ENCODE measurements at regions not wholly inside any gene's neighbourhood (a gene's known extent, or its start where the extent isn't known, plus 50 kb on each side); places are given as distances from the start of the nearest gene placed in this dataset.

DNA sequence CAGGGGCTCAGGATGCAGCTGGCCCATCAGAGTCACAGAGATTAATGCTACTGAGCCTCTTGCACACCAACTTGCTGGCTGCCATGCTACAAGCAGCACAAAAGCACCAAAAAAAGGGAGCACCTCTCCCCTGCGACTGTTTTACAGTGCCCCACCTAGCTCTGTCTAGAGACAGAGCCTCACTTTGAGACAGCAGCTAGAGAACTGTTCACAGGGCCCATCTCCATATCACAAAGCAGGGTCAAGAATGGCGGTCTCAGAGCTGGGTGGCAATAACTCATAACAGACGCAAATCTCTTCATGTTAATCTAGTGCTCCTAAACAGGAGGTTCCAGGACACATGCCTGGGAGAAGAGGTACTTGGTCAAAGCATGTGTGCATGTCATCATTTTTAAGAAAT is 953.0 kb downstream of the DCDC2C start:
- intact Hi-C loops (cut with DNase I; ENCODE audit: low total_unique reads): no loop called here
- no peak for DNase-seq (ENCODE audit: low spot score in 2 of 2)
- H3K4me3 ChIP-seq (ENCODE audit: low read depth, poor library complexity, severe bottlenecking): no peak overlapping the region
- WGBS, 2 donors: 82 to 90% methylated on average over 3 of the region's 3 CpGs
- TF ChIP-seq, protein P1, sequence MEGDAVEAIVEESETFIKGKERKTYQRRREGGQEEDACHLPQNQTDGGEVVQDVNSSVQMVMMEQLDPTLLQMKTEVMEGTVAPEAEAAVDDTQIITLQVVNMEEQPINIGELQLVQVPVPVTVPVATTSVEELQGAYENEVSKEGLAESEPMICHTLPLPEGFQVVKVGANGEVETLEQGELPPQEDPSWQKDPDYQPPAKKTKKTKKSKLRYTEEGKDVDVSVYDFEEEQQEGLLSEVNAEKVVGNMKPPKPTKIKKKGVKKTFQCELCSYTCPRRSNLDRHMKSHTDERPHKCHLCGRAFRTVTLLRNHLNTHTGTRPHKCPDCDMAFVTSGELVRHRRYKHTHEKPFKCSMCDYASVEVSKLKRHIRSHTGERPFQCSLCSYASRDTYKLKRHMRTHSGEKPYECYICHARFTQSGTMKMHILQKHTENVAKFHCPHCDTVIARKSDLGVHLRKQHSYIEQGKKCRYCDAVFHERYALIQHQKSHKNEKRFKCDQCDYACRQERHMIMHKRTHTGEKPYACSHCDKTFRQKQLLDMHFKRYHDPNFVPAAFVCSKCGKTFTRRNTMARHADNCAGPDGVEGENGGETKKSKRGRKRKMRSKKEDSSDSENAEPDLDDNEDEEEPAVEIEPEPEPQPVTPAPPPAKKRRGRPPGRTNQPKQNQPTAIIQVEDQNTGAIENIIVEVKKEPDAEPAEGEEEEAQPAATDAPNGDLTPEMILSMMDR (IDR thresholded peaks at IDR 0.05): no peak
- TF ChIP-seq POLR2A (IDR thresholded peaks at IDR 0.05): no peak

DNA sequence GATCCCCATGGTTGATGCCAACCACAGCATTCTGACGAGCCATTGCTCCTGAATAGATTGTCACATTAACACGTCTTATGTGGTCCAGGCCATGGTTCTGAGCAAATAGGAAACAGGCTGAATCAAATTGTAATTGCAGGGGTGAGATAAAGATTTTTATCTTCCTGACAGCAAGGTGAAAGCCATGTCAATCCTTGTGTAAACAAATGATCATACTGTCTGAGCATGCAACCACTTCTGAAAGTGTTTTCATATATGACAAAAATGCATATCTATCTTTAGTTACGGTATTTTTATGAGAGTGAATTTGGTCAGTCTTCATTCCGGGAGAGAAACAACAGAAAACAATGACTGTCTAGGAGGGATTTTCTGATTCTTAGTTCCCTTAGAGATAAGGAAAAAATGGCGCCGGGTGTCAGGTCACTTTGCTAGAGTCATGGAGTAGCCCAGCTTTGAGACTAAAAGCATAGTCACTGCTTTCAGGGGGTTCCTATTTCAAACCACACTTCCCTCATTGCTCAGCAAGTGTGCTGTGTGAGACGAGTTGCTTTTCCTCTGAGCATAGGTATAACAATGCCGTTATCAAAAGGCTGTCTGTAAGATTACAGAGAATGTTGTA is 958.9 kb downstream of the DCDC2C start:
- TF ChIP-seq POLR2A (IDR thresholded peaks at IDR 0.05): no peak
- TF ChIP-seq, protein P1 (IDR thresholded peaks at IDR 0.05): no peak
- no peak for DNase-seq (ENCODE audit: low spot score in 2 of 2)
- 64 to 69% methylated on average over 8 of the region's 8 CpGs for WGBS, 2 donors
- intact Hi-C loops (cut with DNase I; ENCODE audit: low total_unique reads): no loop called here
- H3K4me3 ChIP-seq (ENCODE audit: low read depth, poor library complexity, severe bottlenecking): no peak overlapping the region

DNA sequence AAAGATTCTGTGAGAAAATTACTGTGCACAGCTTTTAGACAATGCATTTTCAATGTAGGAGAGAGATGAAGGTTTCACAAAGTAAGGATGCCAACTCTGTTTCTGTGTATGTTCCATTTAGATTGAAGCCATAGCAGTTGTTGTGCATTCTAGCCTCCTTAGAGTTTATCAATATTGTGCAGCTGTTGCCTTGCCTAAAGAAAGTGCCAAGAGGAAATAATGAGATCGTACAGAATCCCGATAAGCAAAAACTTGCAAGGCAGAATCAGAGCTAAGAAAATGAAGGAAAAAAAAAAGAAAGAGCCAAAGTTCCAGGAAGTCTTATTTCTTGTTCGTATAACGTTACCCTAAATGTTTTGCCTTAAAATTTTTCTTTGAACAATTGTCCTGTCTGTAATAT is 965.0 kb downstream of the DCDC2C start:
- no peak overlapping the region for H3K4me3 ChIP-seq (ENCODE audit: low read depth, poor library complexity, severe bottlenecking)
- intact Hi-C loops (cut with DNase I; ENCODE audit: low total_unique reads): no loop called here
- no peak for DNase-seq (ENCODE audit: low spot score in 2 of 2)
- TF ChIP-seq POLR2A (IDR thresholded peaks at IDR 0.05): no peak
- TF ChIP-seq, protein P1 (IDR thresholded peaks at IDR 0.05): no peak
- 67 to 70% methylated on average over 4 of the region's 4 CpGs for WGBS, 2 donors

DNA sequence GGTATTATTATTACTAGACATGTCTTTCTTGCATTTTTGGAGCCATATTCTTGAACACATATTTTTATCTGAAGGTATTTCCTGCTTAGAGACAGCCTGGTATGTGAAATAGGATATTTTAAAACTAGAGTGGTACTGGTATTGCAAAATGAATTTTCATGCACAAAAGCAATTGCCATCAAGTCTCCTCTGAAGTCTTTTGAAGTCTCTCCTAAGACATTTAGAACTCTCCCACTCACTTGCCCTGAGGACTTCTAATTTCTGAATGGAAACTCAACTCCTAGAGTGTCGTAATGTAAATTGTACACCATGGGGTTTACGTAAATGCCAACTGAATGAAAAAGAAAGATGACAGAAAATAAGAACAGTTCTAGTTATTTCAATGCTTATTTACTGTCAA is 967.0 kb downstream of the DCDC2C start:
- TF ChIP-seq POLR2A (IDR thresholded peaks at IDR 0.05): no peak
- TF ChIP-seq, protein P1 (IDR thresholded peaks at IDR 0.05): no peak
- 56 to 64% methylated on average over 2 of the region's 2 CpGs for WGBS, 2 donors
- no peak for DNase-seq (ENCODE audit: low spot score in 2 of 2)
- H3K4me3 ChIP-seq (ENCODE audit: low read depth, poor library complexity, severe bottlenecking): no peak overlapping the region
- intact Hi-C loops (cut with DNase I; ENCODE audit: low total_unique reads): no loop called here

DNA sequence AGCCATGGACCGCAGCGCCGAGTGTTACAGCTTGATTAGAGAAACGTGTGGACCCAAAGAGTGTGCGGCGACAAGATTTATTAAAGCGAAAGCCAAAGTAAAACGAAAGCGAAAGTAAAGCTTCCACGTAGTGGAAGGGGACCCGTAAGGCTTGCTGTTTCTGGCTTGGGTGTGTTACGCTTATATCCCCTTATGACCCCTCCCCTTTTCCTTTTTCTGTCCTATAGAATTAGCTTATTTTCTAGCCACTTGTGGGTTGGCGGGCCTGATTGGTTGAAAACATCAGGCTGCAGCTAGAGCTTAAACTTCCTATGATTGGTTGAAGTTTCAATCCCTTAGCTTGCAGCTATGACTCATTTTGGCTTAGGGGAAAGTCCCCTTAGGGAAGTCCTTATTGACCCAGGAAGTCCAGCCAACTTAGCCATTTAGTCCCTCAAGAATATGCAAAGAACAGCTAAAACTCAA is 969.7 kb downstream of the DCDC2C start:
- TF ChIP-seq, protein P1 (IDR thresholded peaks at IDR 0.05): no peak
- no peak for TF ChIP-seq POLR2A (IDR thresholded peaks at IDR 0.05)
- DNase-seq (ENCODE audit: low spot score in 2 of 2): no peak
- intact Hi-C loops (cut with DNase I; ENCODE audit: low total_unique reads): no loop called here
- no peak overlapping the region for H3K4me3 ChIP-seq (ENCODE audit: low read depth, poor library complexity, severe bottlenecking)
- WGBS, 2 donors: 84 to 86% methylated on average over 13 of the region's 13 CpGs

DNA sequence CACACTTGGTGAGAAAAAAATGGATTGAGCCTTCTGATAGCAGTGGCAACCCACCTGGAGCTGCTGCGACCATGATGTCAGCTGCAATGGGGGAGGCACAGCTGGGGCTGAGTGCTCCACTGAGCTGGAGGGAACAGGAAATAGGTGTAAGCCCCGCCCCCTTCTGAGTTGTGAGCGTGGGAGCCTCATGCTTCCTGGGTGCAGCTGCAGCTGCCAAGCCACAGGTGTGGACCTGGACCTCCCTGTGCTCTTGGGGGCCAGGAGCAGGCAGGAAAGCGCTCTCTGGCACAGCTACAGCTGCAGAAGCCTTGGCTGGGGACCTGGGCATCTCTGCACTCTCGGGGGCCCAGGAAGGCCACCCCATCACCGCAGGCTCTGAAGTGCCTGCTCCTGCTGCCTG is 970.6 kb downstream of the DCDC2C start:
- intact Hi-C loops (cut with DNase I; ENCODE audit: low total_unique reads): no loop called here
- no peak for DNase-seq (ENCODE audit: low spot score in 2 of 2)
- TF ChIP-seq POLR2A (IDR thresholded peaks at IDR 0.05): no peak
- TF ChIP-seq, protein P1 (IDR thresholded peaks at IDR 0.05): no peak
- H3K4me3 ChIP-seq (ENCODE audit: low read depth, poor library complexity, severe bottlenecking): no peak overlapping the region
- WGBS, 2 donors: 78 to 87% methylated on average over 5 to 6 of the region's 6 CpGs

Data from lower leg skin (tissue), 4 donors.